DND-41 (cell line): ENCODE measurements at regions not wholly inside any gene's neighbourhood (a gene's known extent, or its start where the extent isn't known, plus 50 kb on each side); places are given as distances from the start of the nearest gene placed in this dataset.
"Not testable (repeated sequence)": the region's sequence is repeated elsewhere in the genome, so short reads cannot be mapped to it uniquely, and the experiment has no call there.

Experiments used
- CTCF ChIP-seq: IDR thresholded peaks from 2 replicates; pipeline ENCODE4 v1.5.1; 2012; ENCODE audit warnings: borderline replicate concordance, low read length, moderate library complexity, mild to moderate bottlenecking; ENCODE audit not compliant: poor library complexity, severe bottlenecking; ENCODE audit errors: extremely low read depth
- EZH2 ChIP-seq: IDR thresholded peaks from 3 replicates; pipeline ENCODE4 v1.6.1; 2012; ENCODE audit warnings: borderline replicate concordance, low read depth, mild to moderate bottlenecking, moderate library complexity, low read length, inconsistent platforms; ENCODE audit not compliant: severe bottlenecking

- not testable (repeated sequence) for TF ChIP-seq CTCF, EZH2
Measured at GRCh38 chr13:88291731-88292130, 620.6 kb downstream of the SLITRK5 start.
